Activated T-helper 2 cell treated with anti-CD3 and anti-CD28 coated beads, Interferon-gamma antibody, Interleukin-2, Interleukin-4, amounts not matched to agents 10 μg/mL and 5 μg/mL and 100 μg/mL, durations not matched to agents 14 hours and 24 hours and 36 hours (primary cell): ENCODE measurements at regions not wholly inside any gene's neighbourhood (a gene's known extent, or its start where the extent isn't known, plus 50 kb on each side); places are given as distances from the start of the nearest gene placed in this dataset.

Source experiments
- DNase-seq: peaks from one replicate; pipeline ENCODE4 v3.0.0; 2021; ENCODE audit warnings: low spot score
- H3K27ac Mint-ChIP-seq: one replicate; pipeline ENCODE4 v1.8.0; 2021; ENCODE audit warnings: mixed read lengths
- H3K27me3 Mint-ChIP-seq: one replicate; pipeline ENCODE4 v1.8.0; 2021; ENCODE audit warnings: low read depth, mixed read lengths
- H3K36me3 Mint-ChIP-seq: one replicate; pipeline ENCODE4 v1.8.0; 2021; ENCODE audit warnings: low read depth, mixed read lengths
- H3K4me1 Mint-ChIP-seq: one replicate; pipeline ENCODE4 v1.8.0; 2021; ENCODE audit warnings: low read depth, mixed read lengths
- H3K4me3 Mint-ChIP-seq: one replicate; pipeline ENCODE4 v1.8.0; 2021; ENCODE audit warnings: low read depth, mild to moderate bottlenecking, moderate library complexity, mixed read lengths
- H3K9me3 Mint-ChIP-seq: one replicate; pipeline ENCODE4 v1.8.0; 2021; ENCODE audit warnings: mixed read lengths
- intact Hi-C: fragments of 100-400 bp; cut with micrococcal nuclease; formaldehyde crosslinking; loops from one replicate; pipeline ENCODE4 v1.15.1; 2023

GRCh38 chr9:84163052-84163650, 177.4 kb downstream of the SLC28A3 start:
- Mint-ChIP-seq H3K36me3 (no peaks in the 10 kb centered on the region), H3K4me1 (no peaks in the 10 kb centered on the region), H3K9me3 (no peaks in the 10 kb centered on the region), H3K27ac (no peak overlapping the region), H3K4me3 (no peak overlapping the region), H3K27me3 (peaks cover 26% of the 10 kb centered on the region)
- intact Hi-C loops = no loop called here
- no peak for DNase-seq

GRCh38 chr9:84166891-84167290, 173.7 kb downstream of the SLC28A3 start:
- no peaks in the 10 kb centered on the region for H3K9me3 Mint-ChIP-seq
- no peak overlapping the region for H3K27ac Mint-ChIP-seq
- no peak for DNase-seq
- H3K4me3 Mint-ChIP-seq = no peak overlapping the region
- no peaks in the 10 kb centered on the region for H3K36me3 Mint-ChIP-seq
- no peaks in the 10 kb centered on the region for H3K4me1 Mint-ChIP-seq
- H3K27me3 Mint-ChIP-seq = peaks cover 5% of the 10 kb centered on the region
- intact Hi-C loops = no loop called here

GRCh38 chr9:84169240-84169639, 171.3 kb downstream of the SLC28A3 start:
- Mint-ChIP-seq H3K27me3 (peaks cover 5% of the 10 kb centered on the region), H3K4me3 (no peak overlapping the region), H3K9me3 (no peaks in the 10 kb centered on the region), H3K36me3 (no peaks in the 10 kb centered on the region), H3K27ac (no peak overlapping the region), H3K4me1 (peaks cover 2% of the 10 kb centered on the region)
- no peak for DNase-seq
- intact Hi-C loops = no loop called here

- no peak overlapping the region for H3K27ac Mint-ChIP-seq
- no peaks in the 10 kb centered on the region for H3K9me3 Mint-ChIP-seq
- H3K27me3 Mint-ChIP-seq = peaks cover 8% of the 10 kb centered on the region
- no peak for DNase-seq
- peaks cover 2% of the 10 kb centered on the region for H3K4me1 Mint-ChIP-seq
- H3K4me3 Mint-ChIP-seq = no peak overlapping the region
- H3K36me3 Mint-ChIP-seq = no peaks in the 10 kb centered on the region
- intact Hi-C loops = loop anchor here (10.0 kb wide), 1 partner anchor 144 kb away; no protein-coding TSS in a partner anchor
These were observed 169.9 kb downstream of the SLC28A3 start for GRCh38 chr9:84170521-84171141.

GRCh38 chr9:84173961-84174360, 166.6 kb downstream of the SLC28A3 start:
- Mint-ChIP-seq H3K4me1 (peaks cover 2% of the 10 kb centered on the region), H3K27me3 (peaks cover 8% of the 10 kb centered on the region), H3K27ac (no peak overlapping the region)

DNA sequence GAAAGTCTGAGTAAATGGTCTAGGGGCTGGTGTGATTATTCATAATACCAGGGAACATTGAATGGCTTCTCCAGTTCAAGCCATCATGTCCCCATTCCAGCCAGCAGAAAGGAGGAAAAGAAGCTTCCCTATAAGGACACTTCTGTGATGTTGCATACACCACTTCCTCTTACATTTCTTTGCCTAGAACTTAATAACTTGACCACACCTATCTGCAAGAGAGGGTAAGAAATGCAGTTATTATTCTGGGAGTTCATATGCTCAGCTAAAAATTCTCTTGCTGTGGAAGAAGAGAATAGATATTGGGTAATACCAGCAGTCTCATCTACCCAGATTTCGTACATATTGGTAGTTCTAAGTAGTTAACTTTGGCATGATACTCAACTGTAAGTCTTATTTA, 166.1 kb downstream of the SLC28A3 start:
- peaks cover 8% of the 10 kb centered on the region for H3K27me3 Mint-ChIP-seq
- intact Hi-C loops = loop anchor here (10.0 kb wide), 1 partner anchor 140 kb away; no protein-coding TSS in a partner anchor
- H3K4me1 Mint-ChIP-seq = peaks cover 2% of the 10 kb centered on the region
- no peak overlapping the region for H3K4me3 Mint-ChIP-seq
- DNase-seq = no peak
- no peak overlapping the region for H3K27ac Mint-ChIP-seq
- H3K36me3 Mint-ChIP-seq = no peaks in the 10 kb centered on the region
- H3K9me3 Mint-ChIP-seq = no peaks in the 10 kb centered on the region

More at GRCh38 chr9:84173961-84174360, 166.6 kb downstream of the SLC28A3 start:
- H3K36me3 Mint-ChIP-seq = no peaks in the 10 kb centered on the region
- DNase-seq = no peak
- H3K4me3 Mint-ChIP-seq = no peak overlapping the region
- no peaks in the 10 kb centered on the region for H3K9me3 Mint-ChIP-seq
- intact Hi-C loops = loop anchor here (1.0 to 10.0 kb wide), 2 partner anchors 141 to 236 kb away; no protein-coding TSS in a partner anchor

DNA sequence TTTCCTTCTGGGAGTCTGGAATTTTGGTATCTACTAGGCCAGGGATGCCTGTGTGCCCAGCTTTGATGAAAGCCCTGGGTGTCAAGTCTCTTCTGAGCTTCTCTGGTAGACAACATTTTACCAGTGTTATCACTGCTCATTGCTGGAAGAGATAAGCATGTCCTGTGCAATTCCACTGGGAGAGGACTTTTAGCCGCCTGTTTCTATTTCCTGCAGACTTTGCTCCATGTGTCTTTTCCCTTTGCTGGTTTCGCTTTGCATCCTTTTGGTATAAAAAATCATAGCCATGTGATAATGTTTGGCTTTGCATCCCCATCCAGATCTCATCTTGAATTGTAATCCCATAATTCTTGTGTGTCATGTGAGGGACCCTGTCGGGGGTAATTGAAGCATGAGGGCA, 163.2 kb downstream of the SLC28A3 start:
- Mint-ChIP-seq H3K9me3 (no peaks in the 10 kb centered on the region), H3K4me3 (no peak overlapping the region), H3K4me1 (peaks cover 2% of the 10 kb centered on the region), H3K27me3 (peaks cover 8% of the 10 kb centered on the region), H3K36me3 (no peaks in the 10 kb centered on the region), H3K27ac (no peak overlapping the region)
- DNase-seq = no peak
- intact Hi-C loops = loop anchor here (10.0 kb wide), 1 partner anchor 137 kb away; no protein-coding TSS in a partner anchor

- Mint-ChIP-seq H3K9me3 (no peaks in the 10 kb centered on the region), H3K4me3 (no peak overlapping the region), H3K27me3 (peaks cover 3% of the 10 kb centered on the region), H3K4me1 (no peaks in the 10 kb centered on the region), H3K36me3 (no peaks in the 10 kb centered on the region), H3K27ac (no peak overlapping the region)
- intact Hi-C loops = loop anchor here (10.0 kb wide), 1 partner anchor 135 kb away; no protein-coding TSS in a partner anchor
- no peak for DNase-seq
These were observed 161.0 kb downstream of the SLC28A3 start for GRCh38 chr9:84179531-84179930.

GRCh38 chr9:84187090-84187489, 153.5 kb downstream of the SLC28A3 start:
- intact Hi-C loops = no loop called here
- Mint-ChIP-seq H3K36me3 (no peaks in the 10 kb centered on the region), H3K27ac (no peak overlapping the region), H3K27me3 (peaks cover 6% of the 10 kb centered on the region), H3K4me1 (no peaks in the 10 kb centered on the region), H3K9me3 (no peaks in the 10 kb centered on the region), H3K4me3 (no peak overlapping the region)
- DNase-seq = no peak

DNA sequence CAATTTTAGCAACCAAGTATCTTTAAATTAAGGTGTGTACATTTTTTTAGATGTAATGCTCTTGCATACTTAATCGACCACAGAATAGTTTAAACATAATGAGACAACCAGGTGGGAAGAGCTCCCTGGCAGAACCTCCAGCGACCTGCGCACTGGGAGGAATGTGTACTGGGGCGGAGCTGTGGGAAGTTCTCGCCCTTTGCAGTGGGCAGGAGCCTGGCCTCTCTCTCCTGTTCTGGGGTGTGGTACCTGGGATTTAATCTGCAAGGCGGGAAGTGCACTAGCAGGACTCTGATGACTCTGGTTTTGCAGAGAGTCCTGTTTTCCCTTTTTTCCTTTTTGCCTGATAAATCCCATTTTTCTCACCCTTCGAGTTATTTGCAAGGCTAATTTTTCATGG, 150.7 kb downstream of the SLC28A3 start:
- DNase-seq = no peak
- no peak overlapping the region for H3K27ac Mint-ChIP-seq
- no peaks in the 10 kb centered on the region for H3K4me1 Mint-ChIP-seq
- no peaks in the 10 kb centered on the region for H3K9me3 Mint-ChIP-seq
- no peaks in the 10 kb centered on the region for H3K36me3 Mint-ChIP-seq
- no peak overlapping the region for H3K4me3 Mint-ChIP-seq
- intact Hi-C loops = no loop called here
- H3K27me3 Mint-ChIP-seq = peaks cover 11% of the 10 kb centered on the region

GRCh38 chr9:84190411-84190810, 150.1 kb downstream of the SLC28A3 start:
- Mint-ChIP-seq H3K27ac (no peak overlapping the region), H3K4me1 (no peaks in the 10 kb centered on the region), H3K9me3 (no peaks in the 10 kb centered on the region), H3K4me3 (no peak overlapping the region), H3K27me3 (peaks cover 11% of the 10 kb centered on the region), H3K36me3 (no peaks in the 10 kb centered on the region)
- intact Hi-C loops = no loop called here
- no peak for DNase-seq

DNA sequence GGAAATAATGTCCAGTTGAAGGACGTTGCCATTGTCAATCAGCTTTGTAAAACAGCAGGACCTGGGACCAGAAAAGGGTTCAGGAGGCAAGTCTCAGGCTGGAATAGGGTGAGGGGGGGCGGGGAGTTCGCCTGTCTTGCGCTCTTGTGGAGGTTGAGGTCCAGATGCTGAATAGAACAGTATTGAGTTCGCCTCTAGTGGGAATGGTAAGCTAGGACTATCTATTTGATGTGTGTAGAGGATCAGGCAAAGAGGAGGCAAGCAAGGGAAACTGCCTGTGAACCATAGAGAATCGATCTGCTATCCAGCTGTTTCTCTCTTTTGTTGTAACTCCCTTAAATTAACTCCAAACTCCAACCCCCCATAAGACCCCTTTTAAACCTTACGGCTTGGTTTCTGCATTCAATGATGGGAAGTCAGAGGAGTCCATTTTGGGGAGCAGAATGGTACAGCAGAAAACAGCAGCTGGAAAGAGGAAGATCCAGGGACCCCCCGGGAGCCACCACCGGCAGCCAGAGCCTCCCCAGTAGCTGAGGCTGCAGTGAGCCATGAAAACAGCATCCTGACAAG, 133.7 kb downstream of the SLC28A3 start:
- no peak overlapping the region for H3K27ac Mint-ChIP-seq
- no peaks in the 10 kb centered on the region for H3K4me1 Mint-ChIP-seq
- H3K4me3 Mint-ChIP-seq = no peak overlapping the region
- intact Hi-C loops = no loop called here
- H3K9me3 Mint-ChIP-seq = no peaks in the 10 kb centered on the region
- DNase-seq = no peak
- peaks cover 10% of the 10 kb centered on the region for H3K27me3 Mint-ChIP-seq
- H3K36me3 Mint-ChIP-seq = no peaks in the 10 kb centered on the region

GRCh38 chr9:84207491-84207951, 133.0 kb downstream of the SLC28A3 start:
- peaks cover 6% of the 10 kb centered on the region for H3K27me3 Mint-ChIP-seq
- intact Hi-C loops = no loop called here
- H3K36me3 Mint-ChIP-seq = no peaks in the 10 kb centered on the region
- H3K27ac Mint-ChIP-seq = no peak overlapping the region
- no peak overlapping the region for H3K4me3 Mint-ChIP-seq
- no peak for DNase-seq
- H3K9me3 Mint-ChIP-seq = no peaks in the 10 kb centered on the region
- H3K4me1 Mint-ChIP-seq = no peaks in the 10 kb centered on the region
